Endothelial cell (in vitro differentiated cells): ENCODE measurements at regions not wholly inside any gene's neighbourhood (a gene's known extent, or its start where the extent isn't known, plus 50 kb on each side); places are given as distances from the start of the nearest gene placed in this dataset.
"Not testable (repeated sequence)": the region's sequence is repeated elsewhere in the genome, so short reads cannot be mapped to it uniquely, and the experiment has no call there.

ENCODE experiments used
- DNase-seq: peaks from one replicate; pipeline ENCODE4 v3.0.0; 2021; ENCODE audit warnings: low spot score
- H3K27ac Mint-ChIP-seq: one replicate; pipeline ENCODE4 v1.8.0; 2021; ENCODE audit warnings: mixed read lengths, inconsistent platforms; ENCODE audit not compliant: unreplicated experiment
- H3K27me3 Mint-ChIP-seq: one replicate; pipeline ENCODE4 v1.8.0; 2021; ENCODE audit warnings: mild to moderate bottlenecking, moderate library complexity, mixed read lengths, inconsistent platforms; ENCODE audit not compliant: unreplicated experiment
- H3K36me3 Mint-ChIP-seq: one replicate; pipeline ENCODE4 v1.8.0; 2021; ENCODE audit warnings: mild to moderate bottlenecking, low read depth, mixed read lengths, inconsistent platforms; ENCODE audit not compliant: unreplicated experiment
- H3K4me1 Mint-ChIP-seq: one replicate; pipeline ENCODE4 v1.8.0; 2021; ENCODE audit warnings: mild to moderate bottlenecking, mixed read lengths, inconsistent platforms; ENCODE audit not compliant: unreplicated experiment
- H3K4me3 Mint-ChIP-seq: one replicate; pipeline ENCODE4 v1.8.0; 2021; ENCODE audit warnings: mild to moderate bottlenecking, mixed read lengths, inconsistent platforms; ENCODE audit not compliant: unreplicated experiment
- H3K9me3 Mint-ChIP-seq: one replicate; pipeline ENCODE4 v1.8.0; 2021; ENCODE audit warnings: mixed read lengths, inconsistent platforms; ENCODE audit not compliant: unreplicated experiment
- TF ChIP-seq, protein P1 (sequence below): fragments of 200-600 bp; sonication (generic); IDR thresholded peaks from one replicate; pipeline ENCODE4 v1.5.0; 2021; ENCODE audit warnings: antibody characterized with exemption; ENCODE audit not compliant: unreplicated experiment

DNA sequence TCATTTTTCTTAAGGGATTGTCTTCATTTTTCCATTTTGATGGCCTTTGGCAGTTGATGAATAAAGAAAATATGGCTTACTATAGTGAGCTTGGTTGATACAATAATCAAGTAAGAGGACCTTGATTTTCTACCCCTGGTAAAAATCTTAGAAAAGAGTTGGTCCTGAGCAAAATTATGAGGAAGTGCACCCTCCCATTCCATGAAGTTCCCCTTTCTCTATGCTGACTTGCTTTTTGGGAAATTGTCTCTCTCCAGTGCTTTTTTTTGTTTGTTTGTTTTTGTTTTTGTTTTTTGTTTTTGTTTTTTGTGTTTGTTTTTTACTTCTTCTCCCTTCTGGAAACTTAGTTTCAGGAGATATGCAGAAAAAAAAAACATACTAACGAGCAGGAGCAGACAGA is 449.2 kb upstream of the ACTBL2 start:
- DNase-seq, result no peak
- Mint-ChIP-seq H3K27me3 (no peaks in the 10 kb centered on the region), H3K27ac (no peak overlapping the region), H3K36me3 (no peaks in the 10 kb centered on the region), H3K9me3 (no peaks in the 10 kb centered on the region), H3K4me1 (peaks cover 4% of the 10 kb centered on the region), H3K4me3 (no peak overlapping the region)
- TF ChIP-seq, protein P1, sequence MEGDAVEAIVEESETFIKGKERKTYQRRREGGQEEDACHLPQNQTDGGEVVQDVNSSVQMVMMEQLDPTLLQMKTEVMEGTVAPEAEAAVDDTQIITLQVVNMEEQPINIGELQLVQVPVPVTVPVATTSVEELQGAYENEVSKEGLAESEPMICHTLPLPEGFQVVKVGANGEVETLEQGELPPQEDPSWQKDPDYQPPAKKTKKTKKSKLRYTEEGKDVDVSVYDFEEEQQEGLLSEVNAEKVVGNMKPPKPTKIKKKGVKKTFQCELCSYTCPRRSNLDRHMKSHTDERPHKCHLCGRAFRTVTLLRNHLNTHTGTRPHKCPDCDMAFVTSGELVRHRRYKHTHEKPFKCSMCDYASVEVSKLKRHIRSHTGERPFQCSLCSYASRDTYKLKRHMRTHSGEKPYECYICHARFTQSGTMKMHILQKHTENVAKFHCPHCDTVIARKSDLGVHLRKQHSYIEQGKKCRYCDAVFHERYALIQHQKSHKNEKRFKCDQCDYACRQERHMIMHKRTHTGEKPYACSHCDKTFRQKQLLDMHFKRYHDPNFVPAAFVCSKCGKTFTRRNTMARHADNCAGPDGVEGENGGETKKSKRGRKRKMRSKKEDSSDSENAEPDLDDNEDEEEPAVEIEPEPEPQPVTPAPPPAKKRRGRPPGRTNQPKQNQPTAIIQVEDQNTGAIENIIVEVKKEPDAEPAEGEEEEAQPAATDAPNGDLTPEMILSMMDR, result no peak

DNA sequence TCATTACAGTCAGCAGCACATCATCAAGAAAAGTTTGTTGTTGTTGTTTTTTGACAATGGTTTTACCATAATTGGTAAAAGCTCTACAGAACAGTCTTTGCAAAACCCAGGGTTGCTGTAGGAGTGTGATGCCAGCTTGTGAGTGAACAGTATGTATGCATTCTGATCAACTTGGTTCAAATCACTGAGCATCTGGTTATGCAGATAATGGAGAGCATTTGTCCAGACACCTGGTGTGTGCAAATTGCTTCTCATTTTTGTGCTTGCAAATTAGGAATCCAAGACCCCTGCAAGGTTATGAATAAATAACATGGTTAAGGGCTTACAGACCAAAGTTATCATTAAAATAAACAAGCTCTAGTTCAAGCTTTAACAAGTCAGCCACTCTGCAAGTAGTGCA is 448.7 kb upstream of the ACTBL2 start:
- Mint-ChIP-seq H3K4me3 (no peak overlapping the region), H3K36me3 (no peaks in the 10 kb centered on the region), H3K27ac (no peak overlapping the region), H3K27me3 (no peaks in the 10 kb centered on the region), H3K9me3 (no peaks in the 10 kb centered on the region), H3K4me1 (peaks cover 4% of the 10 kb centered on the region)
- DNase-seq, result no peak
- TF ChIP-seq, protein P1, result no peak

GRCh38 chr5:57929271-57929670 is 446.7 kb upstream of the ACTBL2 start:
- H3K4me1 Mint-ChIP-seq, result peaks cover under 1% of the 10 kb centered on the region
- TF ChIP-seq, protein P1, result no peak
- no peak overlapping the region for H3K4me3 Mint-ChIP-seq
- H3K36me3 Mint-ChIP-seq, result no peaks in the 10 kb centered on the region
- DNase-seq, result no peak
- no peaks in the 10 kb centered on the region for H3K9me3 Mint-ChIP-seq
- H3K27ac Mint-ChIP-seq, result no peak overlapping the region
- no peaks in the 10 kb centered on the region for H3K27me3 Mint-ChIP-seq

DNA sequence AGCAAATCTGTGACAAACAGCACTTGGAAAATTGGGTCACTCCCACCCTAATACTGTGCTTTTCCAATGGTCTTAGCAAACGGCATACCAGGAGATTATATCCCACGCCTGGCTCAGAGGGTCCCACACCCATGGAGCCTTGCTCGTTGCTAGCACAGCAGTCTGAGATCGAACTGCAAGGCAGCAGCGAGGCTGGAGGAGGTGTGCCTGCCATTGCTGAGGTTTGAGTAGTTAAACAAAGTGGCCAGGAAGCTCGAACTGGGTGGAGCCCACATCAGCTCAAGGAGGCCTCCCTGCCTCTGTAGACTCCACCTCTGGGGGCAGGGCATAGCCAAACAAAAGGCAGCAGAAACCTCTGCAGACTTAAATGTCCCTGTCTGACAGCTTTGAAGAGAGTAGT is 440.5 kb upstream of the ACTBL2 start:
- not testable (repeated sequence) for H3K27ac Mint-ChIP-seq, DNase-seq, H3K27me3 Mint-ChIP-seq, H3K4me1 Mint-ChIP-seq, H3K4me3 Mint-ChIP-seq, H3K9me3 Mint-ChIP-seq, H3K36me3 Mint-ChIP-seq

DNA sequence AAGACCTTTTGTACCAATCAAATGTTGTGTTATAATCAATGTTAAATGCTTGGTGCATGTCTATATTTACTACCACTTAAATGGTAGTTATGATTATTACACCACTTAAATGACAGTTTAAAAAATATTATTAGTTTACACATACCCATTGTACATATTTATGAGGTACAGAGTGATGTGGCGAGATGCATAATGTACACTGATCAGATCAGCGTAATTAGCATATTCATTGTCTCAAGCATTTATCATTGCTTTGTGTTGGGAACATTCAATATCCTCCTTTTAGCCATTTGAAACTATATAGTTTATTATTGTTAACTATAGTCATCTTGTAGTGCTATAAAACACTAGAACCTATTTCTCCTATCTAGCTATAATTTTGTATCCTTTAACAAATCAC is 434.4 kb upstream of the ACTBL2 start:
- Mint-ChIP-seq H3K36me3 (no peaks in the 10 kb centered on the region), H3K27ac (no peak overlapping the region), H3K27me3 (no peaks in the 10 kb centered on the region), H3K4me1 (peaks cover 3% of the 10 kb centered on the region), H3K4me3 (no peak overlapping the region), H3K9me3 (no peaks in the 10 kb centered on the region)
- DNase-seq, result no peak
- TF ChIP-seq, protein P1, result no peak

DNA sequence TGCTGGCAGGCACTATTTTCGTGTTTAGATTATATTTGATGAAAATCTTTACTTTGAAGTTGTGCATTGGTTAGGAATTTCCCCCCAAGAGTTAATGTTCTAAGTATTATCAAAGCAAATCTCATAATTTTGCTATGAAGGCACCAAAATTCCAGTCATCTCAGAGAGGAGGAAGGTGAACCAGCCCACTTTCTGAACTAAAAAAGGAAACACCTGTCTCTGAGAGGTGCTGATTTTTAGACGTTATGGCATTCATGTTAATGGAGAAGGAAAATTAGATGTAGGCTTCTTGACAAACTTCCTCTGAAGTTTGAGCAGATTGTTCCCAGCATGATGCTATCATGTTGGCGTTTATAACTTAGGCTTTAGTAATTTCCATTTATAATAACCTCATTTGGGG is 432.9 kb upstream of the ACTBL2 start:
- H3K27me3 Mint-ChIP-seq, result no peaks in the 10 kb centered on the region
- H3K27ac Mint-ChIP-seq, result no peak overlapping the region
- H3K4me1 Mint-ChIP-seq, result peaks cover 7% of the 10 kb centered on the region
- no peak overlapping the region for H3K4me3 Mint-ChIP-seq
- H3K36me3 Mint-ChIP-seq, result no peaks in the 10 kb centered on the region
- DNase-seq, result no peak
- TF ChIP-seq, protein P1, result no peak
- no peaks in the 10 kb centered on the region for H3K9me3 Mint-ChIP-seq
